ENCODE measurements at regions not wholly inside any gene's neighbourhood (a gene's known extent, or its start where the extent isn't known, plus 50 kb on each side); places are given as distances from the start of the nearest gene placed in this dataset.

DNA sequence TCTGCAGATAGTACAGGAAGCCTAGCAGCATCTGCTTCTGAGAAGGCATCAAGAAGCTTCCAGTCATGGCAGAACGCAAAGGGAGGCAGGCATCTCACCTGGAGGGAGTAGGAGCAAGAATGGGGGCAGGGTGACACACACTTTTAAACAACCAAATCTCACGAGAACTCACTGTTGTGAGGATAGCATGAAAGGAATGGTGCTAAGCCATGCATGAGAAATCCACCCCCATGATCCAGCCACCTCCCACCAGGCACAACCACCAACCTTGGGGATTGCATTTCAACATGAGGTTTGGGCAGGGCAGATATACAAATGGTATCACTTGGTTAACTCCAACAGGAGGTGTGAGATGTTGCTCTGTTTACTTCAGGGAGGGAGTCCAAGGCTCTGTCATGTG, 612.0 kb upstream of the KIRREL3 start:
- Histone ChIP-seq H3K27ac (no peak overlapping the region), H3K36me3 (replicated peaks in 1 of 2; ENCODE audit: insufficient read depth in 1 of 2, low read depth in 2 of 2) (no peaks in the 10 kb centered on the region), H3K27me3 (no peaks in the 10 kb centered on the region), H3K4me3 (no peak overlapping the region), H3K9me3 (no peaks in the 10 kb centered on the region), H3K4me1 (no peaks in the 10 kb centered on the region)
- no peak for ATAC-seq
- no peak for DNase-seq
- TF ChIP-seq POLR2A (IDR thresholded peaks at IDR 0.05): no peak
- TF ChIP-seq, protein P1, sequence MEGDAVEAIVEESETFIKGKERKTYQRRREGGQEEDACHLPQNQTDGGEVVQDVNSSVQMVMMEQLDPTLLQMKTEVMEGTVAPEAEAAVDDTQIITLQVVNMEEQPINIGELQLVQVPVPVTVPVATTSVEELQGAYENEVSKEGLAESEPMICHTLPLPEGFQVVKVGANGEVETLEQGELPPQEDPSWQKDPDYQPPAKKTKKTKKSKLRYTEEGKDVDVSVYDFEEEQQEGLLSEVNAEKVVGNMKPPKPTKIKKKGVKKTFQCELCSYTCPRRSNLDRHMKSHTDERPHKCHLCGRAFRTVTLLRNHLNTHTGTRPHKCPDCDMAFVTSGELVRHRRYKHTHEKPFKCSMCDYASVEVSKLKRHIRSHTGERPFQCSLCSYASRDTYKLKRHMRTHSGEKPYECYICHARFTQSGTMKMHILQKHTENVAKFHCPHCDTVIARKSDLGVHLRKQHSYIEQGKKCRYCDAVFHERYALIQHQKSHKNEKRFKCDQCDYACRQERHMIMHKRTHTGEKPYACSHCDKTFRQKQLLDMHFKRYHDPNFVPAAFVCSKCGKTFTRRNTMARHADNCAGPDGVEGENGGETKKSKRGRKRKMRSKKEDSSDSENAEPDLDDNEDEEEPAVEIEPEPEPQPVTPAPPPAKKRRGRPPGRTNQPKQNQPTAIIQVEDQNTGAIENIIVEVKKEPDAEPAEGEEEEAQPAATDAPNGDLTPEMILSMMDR (IDR thresholded peaks at IDR 0.05): no peak
- WGBS, 2 donors: 59 to 71% methylated on average over 2 of the region's 2 CpGs
- intact Hi-C loops (cut with DNase I): no loop called here

GRCh38 chr11:127609025-127609773, 608.6 kb upstream of the KIRREL3 start:
- no peak overlapping the region for H3K27ac ChIP-seq
- 73 to 80% methylated on average over 4 of the region's 4 CpGs for WGBS, 2 donors
- no peak overlapping the region for H3K4me3 ChIP-seq
- H3K36me3 ChIP-seq (replicated peaks in 1 of 2; ENCODE audit: insufficient read depth in 1 of 2, low read depth in 2 of 2): no peaks in the 10 kb centered on the region
- intact Hi-C loops (cut with DNase I): no loop called here
- H3K9me3 ChIP-seq: no peaks in the 10 kb centered on the region
- no peaks in the 10 kb centered on the region for H3K4me1 ChIP-seq
- TF ChIP-seq, protein P1 (IDR thresholded peaks at IDR 0.05): no peak
- no peak for TF ChIP-seq POLR2A (IDR thresholded peaks at IDR 0.05)
- no peak for ATAC-seq
- H3K27me3 ChIP-seq: no peaks in the 10 kb centered on the region
- no peak for DNase-seq

GRCh38 chr11:127607487-127608085, 607.0 kb upstream of the KIRREL3 start:
- Histone ChIP-seq H3K36me3 (replicated peaks in 1 of 2; ENCODE audit: insufficient read depth in 1 of 2, low read depth in 2 of 2) (no peaks in the 10 kb centered on the region), H3K27me3 (no peaks in the 10 kb centered on the region), H3K4me3 (no peak overlapping the region), H3K9me3 (no peaks in the 10 kb centered on the region), H3K27ac (no peak overlapping the region), H3K4me1 (no peaks in the 10 kb centered on the region)
- DNase-seq (no peak), ATAC-seq (no peak)
- WGBS, 2 donors: 76 to 77% methylated on average over 9 of the region's 9 CpGs
- intact Hi-C loops (cut with DNase I): no loop called here
- no peak for TF ChIP-seq POLR2A (IDR thresholded peaks at IDR 0.05)
- TF ChIP-seq, protein P1 (IDR thresholded peaks at IDR 0.05): no peak

GRCh38 chr11:127601578-127601977, 601.0 kb upstream of the KIRREL3 start:
- DNase-seq: no peak
- Histone ChIP-seq H3K4me3 (no peak overlapping the region), H3K27me3 (no peaks in the 10 kb centered on the region), H3K27ac (no peak overlapping the region), H3K36me3 (replicated peaks in 1 of 2; ENCODE audit: insufficient read depth in 1 of 2, low read depth in 2 of 2) (no peaks in the 10 kb centered on the region), H3K4me1 (no peaks in the 10 kb centered on the region), H3K9me3 (no peaks in the 10 kb centered on the region)
- ATAC-seq: no peak
- TF ChIP-seq, protein P1 (IDR thresholded peaks at IDR 0.05): no peak
- TF ChIP-seq POLR2A (IDR thresholded peaks at IDR 0.05): no peak
- intact Hi-C loops (cut with DNase I): no loop called here
- WGBS, 2 donors: 58 to 74% methylated on average over 3 of the region's 3 CpGs

GRCh38 chr11:127600674-127601073, 600.1 kb upstream of the KIRREL3 start:
- DNase-seq (no peak), ATAC-seq (no peak)
- H3K4me3 ChIP-seq: no peak overlapping the region
- no peaks in the 10 kb centered on the region for H3K9me3 ChIP-seq
- no peak for TF ChIP-seq POLR2A (IDR thresholded peaks at IDR 0.05)
- WGBS, 2 donors: 64 to 68% methylated on average over 2 of the region's 2 CpGs
- no peak overlapping the region for H3K27ac ChIP-seq
- H3K36me3 ChIP-seq (replicated peaks in 1 of 2; ENCODE audit: insufficient read depth in 1 of 2, low read depth in 2 of 2): no peaks in the 10 kb centered on the region
- intact Hi-C loops (cut with DNase I): no loop called here
- H3K27me3 ChIP-seq: no peaks in the 10 kb centered on the region
- H3K4me1 ChIP-seq: no peaks in the 10 kb centered on the region

All from body of pancreas (tissue), 4 donors.